SK-N-SH treated with all-trans-retinoic acid at 6 μM for 48 hours (cell line): ENCODE measurements at regions not wholly inside any gene's neighbourhood (a gene's known extent, or its start where the extent isn't known, plus 50 kb on each side); places are given as distances from the start of the nearest gene placed in this dataset.

Experiments
- ESRRG ChIP-seq: fragments of 250-450 bp; sonication (Bioruptor Pico); IDR thresholded peaks from 2 replicates; pipeline ENCODE4 v1.6.1; 2021; ENCODE audit warnings: mild to moderate bottlenecking
- ZFP3 ChIP-seq: fragments of 250-450 bp; sonication (Bioruptor Pico); IDR thresholded peaks from 2 replicates; pipeline ENCODE4 v1.5.0; 2020; ENCODE audit warnings: mild to moderate bottlenecking, moderate library complexity
- TF ChIP-seq, protein P1 (sequence below): fragments of 250-450 bp; sonication (Bioruptor Pico); IDR thresholded peaks from 2 replicates; pipeline ENCODE4 v1.5.1; 2020; ENCODE audit warnings: low read depth, mild to moderate bottlenecking, moderate library complexity

DNA sequence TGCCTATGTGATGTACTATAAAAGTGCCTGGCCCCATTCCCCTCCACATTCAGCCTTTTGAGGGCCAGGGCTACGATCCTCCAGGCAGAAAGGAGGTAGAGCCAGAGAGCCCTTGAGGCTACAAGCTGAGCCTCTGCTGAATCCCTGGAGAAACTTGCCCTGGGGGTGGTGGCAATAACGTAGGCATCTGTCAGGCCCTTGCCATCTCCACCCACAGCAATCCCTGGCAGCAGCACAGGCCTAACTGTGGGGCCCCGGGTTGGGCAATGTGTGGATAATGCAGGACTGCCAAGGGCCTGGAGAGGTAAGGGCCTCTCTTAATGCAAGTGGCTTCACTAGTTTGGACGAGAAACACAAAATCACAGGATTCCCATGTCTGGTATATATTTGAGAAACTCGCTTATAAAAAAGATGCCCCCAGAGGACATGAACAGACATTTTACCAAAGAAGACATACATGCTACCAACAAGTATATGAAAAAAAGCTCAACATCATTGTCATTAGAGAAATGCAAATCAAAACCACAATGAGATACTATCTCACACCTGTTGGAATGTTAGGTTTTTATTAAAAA is 99.0 kb downstream of the QRSL1 start:
- TF ChIP-seq ZFP3 (CRISPR knock-in tag) (no peak), ESRRG (CRISPR knock-in tag) (no peak)
- TF ChIP-seq, protein P1, sequence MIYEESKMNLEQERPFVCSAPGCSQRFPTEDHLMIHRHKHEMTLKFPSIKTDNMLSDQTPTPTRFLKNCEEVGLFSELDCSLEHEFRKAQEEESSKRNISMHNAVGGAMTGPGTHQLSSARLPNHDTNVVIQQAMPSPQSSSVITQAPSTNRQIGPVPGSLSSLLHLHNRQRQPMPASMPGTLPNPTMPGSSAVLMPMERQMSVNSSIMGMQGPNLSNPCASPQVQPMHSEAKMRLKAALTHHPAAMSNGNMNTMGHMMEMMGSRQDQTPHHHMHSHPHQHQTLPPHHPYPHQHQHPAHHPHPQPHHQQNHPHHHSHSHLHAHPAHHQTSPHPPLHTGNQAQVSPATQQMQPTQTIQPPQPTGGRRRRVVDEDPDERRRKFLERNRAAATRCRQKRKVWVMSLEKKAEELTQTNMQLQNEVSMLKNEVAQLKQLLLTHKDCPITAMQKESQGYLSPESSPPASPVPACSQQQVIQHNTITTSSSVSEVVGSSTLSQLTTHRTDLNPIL = no peak
